Ovary (tissue), 7 donors: ENCODE measurements at regions not wholly inside any gene's neighbourhood (a gene's known extent, or its start where the extent isn't known, plus 50 kb on each side); places are given as distances from the start of the nearest gene placed in this dataset.

Source experiments
- DNase-seq, 5 donors: peaks; one replicate each; pipeline ENCODE4 v3.0.0-alpha.2; 2019 to 2020
- H3K27ac ChIP-seq, 2 donors: fragments of 200-600 bp; one replicate each; pipeline versions ENCODE4 v1.5.1 to v1.8.0; 2019 to 2022
- H3K27me3 ChIP-seq: fragments of 200-600 bp; one replicate; pipeline ENCODE4 v1.8.0; 2022
- H3K36me3 ChIP-seq: fragments of 200-600 bp; sonication (generic); one replicate; pipeline ENCODE4 v1.5.1; 2019
- H3K4me1 ChIP-seq: one replicate; pipeline ENCODE4 v1.8.1; 2013; ENCODE audit warnings: mild to moderate bottlenecking, moderate library complexity; ENCODE audit not compliant: insufficient read depth
- H3K4me3 ChIP-seq: fragments of 200-600 bp; sonication (generic); one replicate; pipeline ENCODE4 v1.5.1; 2017
- H3K9me3 ChIP-seq, 2 donors: fragments of 200-600 bp in 1 of 2; sonication (generic) in 1 of 2; one replicate each; pipeline versions ENCODE4 v1.5.1 to v1.8.1; 2013 to 2019; ENCODE audit warnings: mild to moderate bottlenecking in 1 of 2, moderate library complexity in 1 of 2
- CTCF ChIP-seq, 3 donors: fragments of 450-650 bp in 2 of 3; fragments of 200-600 bp in 1 of 3; IDR thresholded peaks; one replicate each; pipeline versions ENCODE4 v1.5.1 to v1.8.0; 2016 to 2022; ENCODE audit warnings: antibody characterized with exemption in 3 of 3, mild to moderate bottlenecking in 1 of 3
- EP300 ChIP-seq: sonication (generic); formaldehyde crosslinking; IDR thresholded peaks from one replicate; pipeline ENCODE4 v1.6.1; 2017; ENCODE audit warnings: antibody characterized with exemption
- POLR2A ChIP-seq: fragments of 450-650 bp; IDR thresholded peaks from one replicate; pipeline ENCODE4 v1.6.1; 2017; ENCODE audit warnings: antibody characterized with exemption, mild to moderate bottlenecking, moderate library complexity
- WGBS, 3 donors: extraction: QIAGEN DNeasy Blood & Tissue Kit in 1 of 3; methylation state at CpG; one replicate each; pipeline versions ENCODE4 v1.1.5 to v1.1.7; 2013 to 2017; 5-methylcytosine and 5-hydroxymethylcytosine counted together
- intact Hi-C, 4 donors: fragments of 100-400 bp; cut with DNase I; formaldehyde crosslinking; loops; one replicate each; pipeline versions ENCODE4 v1.11.0 to v1.15.1; 2022 to 2023
- donor health status: DM: no; HTN: no; CAD: no; lungs with moderate emphysema.
- donor health status: DM: no; HTN: no; CAD: no.
- donor health status: Bipolar disorder and iron deficiency.
- donor health status: DM: no; HTN: no; CAD: no.
- donor health status: DM: yes; HTN: yes; CAD: no.

DNA sequence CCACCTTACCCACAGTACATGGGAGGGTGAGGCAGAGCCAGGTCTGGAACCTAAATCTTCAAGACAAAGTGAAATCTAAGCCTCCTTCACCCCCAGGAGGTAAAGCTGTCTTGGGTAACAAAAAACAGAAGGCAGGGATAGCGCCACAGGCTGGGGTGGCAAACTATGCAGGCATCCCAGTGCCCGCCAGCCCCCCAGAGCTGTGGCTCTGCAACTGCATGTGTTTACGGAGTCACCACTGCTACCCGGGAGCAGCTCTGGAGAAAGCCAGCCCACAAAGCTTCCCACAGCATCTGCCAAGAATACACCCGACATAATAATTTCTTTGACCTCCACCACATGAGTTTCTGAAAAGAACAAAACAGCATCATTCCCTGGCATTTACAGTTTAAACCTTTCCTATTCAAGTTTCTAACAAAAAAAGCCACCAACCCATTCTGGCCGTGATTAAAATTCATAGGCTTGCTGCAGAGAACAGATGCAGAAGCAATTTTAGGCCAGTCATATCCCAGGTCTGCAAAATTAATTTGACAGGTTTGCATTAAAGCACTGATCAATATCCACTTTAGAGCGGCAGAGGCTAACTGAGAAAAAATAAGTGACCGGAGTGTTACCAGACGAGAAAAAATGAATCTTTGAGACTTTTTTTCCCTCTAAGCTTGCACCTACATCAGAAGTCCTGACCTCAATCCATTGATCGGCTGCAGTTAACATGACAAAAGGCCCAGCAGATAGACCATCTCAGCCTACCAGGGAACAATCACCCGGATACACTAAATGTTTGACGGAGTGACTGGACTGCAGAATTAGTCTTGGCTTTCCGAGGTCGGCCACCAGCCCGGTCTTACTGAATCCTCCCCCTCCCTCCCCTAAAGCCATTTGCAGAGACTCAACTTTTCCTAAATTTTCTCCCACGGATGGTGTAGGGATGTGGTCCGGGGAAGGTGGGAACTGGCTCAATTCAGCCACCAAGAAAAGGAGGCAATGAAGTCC lies 309.6 kb upstream of the SKOR2 start:
- H3K4me3 ChIP-seq: no peak overlapping the region
- H3K27ac ChIP-seq: no peak overlapping the region
- WGBS, 3 donors: 33 to 40% (median 35%) methylated on average over 17 of the region's 17 CpGs
- no peaks in the 10 kb centered on the region for H3K27me3 ChIP-seq
- no peaks in the 10 kb centered on the region for H3K4me1 ChIP-seq
- no peak for DNase-seq
- intact Hi-C loops: no loop called here
- TF ChIP-seq EP300: no peak
- no peak for TF ChIP-seq CTCF (IDR thresholded peaks at IDR 0.05)
- TF ChIP-seq POLR2A: no peak
- H3K9me3 ChIP-seq: no peaks in the 10 kb centered on the region
- H3K36me3 ChIP-seq: no peaks in the 10 kb centered on the region

DNA sequence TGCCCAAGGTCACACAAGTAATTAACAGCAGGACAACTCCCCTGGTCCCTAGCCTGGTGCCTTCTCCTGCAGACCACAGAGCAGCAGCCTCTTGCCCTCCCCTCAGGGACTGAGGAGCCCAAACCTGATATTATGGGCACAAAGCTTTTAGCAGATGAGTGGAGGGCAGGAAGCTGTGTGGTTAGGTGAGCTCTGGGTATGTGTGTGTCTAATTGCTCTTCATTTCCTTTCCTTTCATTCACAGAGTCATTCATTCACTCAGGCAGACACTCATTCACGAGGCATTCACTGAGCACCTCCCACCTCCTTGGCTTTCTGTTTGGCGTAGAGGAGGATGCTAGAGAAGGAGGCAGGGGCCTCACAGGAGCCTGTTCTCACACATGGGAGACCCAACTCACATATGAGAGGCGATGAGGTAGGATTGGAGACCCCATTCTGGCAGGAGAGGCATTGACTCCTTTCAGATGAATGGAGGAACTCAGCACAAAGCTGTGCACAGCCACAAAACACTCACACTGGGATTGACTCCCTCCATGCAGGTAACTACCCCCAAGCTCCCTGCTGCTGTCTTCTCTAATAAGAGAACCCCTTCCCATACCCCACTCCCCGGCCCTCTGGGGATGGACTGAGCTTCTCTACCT lies 306.8 kb upstream of the SKOR2 start:
- 41 to 46% (median 44%) methylated on average over 4 of the region's 4 CpGs for WGBS, 3 donors
- H3K27me3 ChIP-seq: no peaks in the 10 kb centered on the region
- no peak for TF ChIP-seq EP300
- no peak for TF ChIP-seq CTCF (IDR thresholded peaks at IDR 0.05)
- no peak for TF ChIP-seq POLR2A
- H3K4me3 ChIP-seq: no peak overlapping the region
- H3K4me1 ChIP-seq: no peaks in the 10 kb centered on the region
- no peak for DNase-seq
- no peaks in the 10 kb centered on the region for H3K9me3 ChIP-seq
- H3K27ac ChIP-seq: no peak overlapping the region
- no peaks in the 10 kb centered on the region for H3K36me3 ChIP-seq
- intact Hi-C loops: no loop called here

DNA sequence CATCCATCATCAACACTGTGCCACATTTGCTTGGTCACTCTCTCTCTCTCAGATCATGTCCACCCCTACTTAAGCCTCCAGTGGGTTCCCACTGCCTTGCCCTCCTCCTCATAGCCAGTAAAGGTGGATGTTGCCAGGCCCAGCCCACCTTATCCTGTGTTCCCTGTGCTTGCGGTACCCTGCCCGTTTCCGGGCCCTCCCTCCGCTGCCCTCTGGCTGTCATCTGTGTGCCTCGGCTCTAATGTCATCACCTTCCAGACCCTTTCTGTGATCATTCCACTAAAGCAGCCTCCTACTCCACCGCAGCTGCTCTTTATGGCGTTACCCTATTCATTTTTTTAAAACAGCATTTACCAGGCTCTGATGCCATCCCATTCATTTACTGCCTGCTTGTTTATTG lies 305.7 kb upstream of the SKOR2 start:
- 62 to 70% (median 68%) methylated on average over 7 of the region's 7 CpGs for WGBS, 3 donors
- Histone ChIP-seq H3K36me3 (no peaks in the 10 kb centered on the region), H3K9me3 (no peaks in the 10 kb centered on the region), H3K4me3 (no peak overlapping the region), H3K4me1 (no peaks in the 10 kb centered on the region), H3K27me3 (no peaks in the 10 kb centered on the region), H3K27ac (no peak overlapping the region)
- no peak for TF ChIP-seq POLR2A
- TF ChIP-seq CTCF (IDR thresholded peaks at IDR 0.05): no peak
- no peak for TF ChIP-seq EP300
- no peak for DNase-seq
- intact Hi-C loops: no loop called here

GRCh38 chr18:47552783-47553182 lies 301.3 kb upstream of the SKOR2 start:
- intact Hi-C loops: no loop called here

More at GRCh38 chr18:47552783-47553182, 301.3 kb upstream of the SKOR2 start:
- no peak overlapping the region for H3K27ac ChIP-seq
- no peak for TF ChIP-seq CTCF (IDR thresholded peaks at IDR 0.05)
- no peak for TF ChIP-seq EP300
- no peak for TF ChIP-seq POLR2A
- no peaks in the 10 kb centered on the region for H3K9me3 ChIP-seq
- WGBS, 3 donors: 69 to 77% (median 76%) methylated on average over 3 of the region's 3 CpGs
- H3K36me3 ChIP-seq: no peaks in the 10 kb centered on the region
- no peak for DNase-seq
- no peaks in the 10 kb centered on the region for H3K27me3 ChIP-seq
- no peaks in the 10 kb centered on the region for H3K4me1 ChIP-seq
- H3K4me3 ChIP-seq: no peak overlapping the region
